Hematopoietic multipotent progenitor cell treated with erythropoietin and hydrocortisone succinate and interleukin-3 and kit ligand, for 4 days (in vitro differentiated cells): ENCODE measurements at regions not wholly inside any gene's neighbourhood (a gene's known extent, or its start where the extent isn't known, plus 50 kb on each side); places are given as distances from the start of the nearest gene placed in this dataset.

Experiments
- DNase-seq: peaks from one replicate; pipeline ENCODE4 v3.0.0-alpha.2; 2015

DNA sequence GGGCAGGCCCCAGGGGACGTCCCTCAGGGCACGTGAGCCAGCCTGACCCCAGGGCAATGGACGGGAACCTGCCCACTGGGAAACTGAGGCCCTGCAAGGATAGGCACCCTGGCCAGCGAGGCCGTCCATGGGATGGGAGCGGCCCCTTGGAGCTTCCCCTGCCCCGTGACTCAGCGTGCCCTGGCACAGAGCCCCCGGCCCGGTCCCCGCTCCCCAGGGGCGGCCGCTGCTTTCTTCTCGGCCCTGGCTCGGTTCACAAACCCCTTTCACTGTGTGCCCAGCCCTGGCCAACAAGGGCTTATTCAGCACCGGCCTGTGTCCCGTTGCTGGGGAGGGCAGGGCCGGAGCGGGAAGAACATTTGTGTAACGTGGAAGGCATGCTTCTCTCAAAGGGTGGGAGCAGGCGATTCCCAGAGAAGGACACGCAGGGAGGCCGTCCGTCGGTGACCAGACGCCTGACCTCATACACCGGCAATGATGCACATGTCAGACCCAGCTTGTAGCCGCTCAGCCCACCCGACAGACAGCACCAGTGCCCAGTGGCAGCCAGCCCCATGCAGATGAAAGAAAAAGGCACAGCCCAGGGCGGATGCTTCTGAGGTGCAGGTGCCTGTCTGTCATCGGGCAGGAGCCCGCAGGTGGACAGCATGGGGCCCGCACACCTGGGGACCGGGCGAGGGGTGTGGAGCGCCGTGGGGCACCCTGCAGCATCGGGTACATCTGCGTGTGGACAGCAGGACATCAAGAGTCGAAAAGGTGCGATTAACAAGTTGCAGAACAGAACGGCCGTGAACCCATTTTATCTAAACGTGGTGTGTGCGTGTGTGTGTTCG, 94.5 kb downstream of the PDGFA start:
- DNase-seq = no peak

DNA sequence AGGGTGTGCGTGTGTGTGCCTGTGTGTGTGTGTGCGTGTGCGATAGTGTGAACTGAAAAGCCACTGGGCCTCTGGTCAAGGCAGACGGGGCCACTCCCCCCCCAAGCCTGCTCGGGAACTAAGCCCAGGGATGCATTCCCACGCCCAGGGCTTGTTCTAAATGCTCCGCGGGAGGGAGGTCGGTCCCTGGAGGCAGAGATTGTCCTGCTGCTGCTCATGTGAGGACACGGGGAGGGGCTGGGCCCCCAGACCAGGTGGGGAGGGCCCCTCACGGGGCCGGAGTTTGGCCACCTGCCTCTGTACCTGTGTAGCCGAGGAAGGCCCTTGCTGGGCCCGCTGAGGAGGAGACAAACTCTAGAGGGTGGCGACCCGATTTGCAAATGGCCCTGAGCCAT, 93.9 kb downstream of the PDGFA start:
- DNase-seq = no peak

DNA sequence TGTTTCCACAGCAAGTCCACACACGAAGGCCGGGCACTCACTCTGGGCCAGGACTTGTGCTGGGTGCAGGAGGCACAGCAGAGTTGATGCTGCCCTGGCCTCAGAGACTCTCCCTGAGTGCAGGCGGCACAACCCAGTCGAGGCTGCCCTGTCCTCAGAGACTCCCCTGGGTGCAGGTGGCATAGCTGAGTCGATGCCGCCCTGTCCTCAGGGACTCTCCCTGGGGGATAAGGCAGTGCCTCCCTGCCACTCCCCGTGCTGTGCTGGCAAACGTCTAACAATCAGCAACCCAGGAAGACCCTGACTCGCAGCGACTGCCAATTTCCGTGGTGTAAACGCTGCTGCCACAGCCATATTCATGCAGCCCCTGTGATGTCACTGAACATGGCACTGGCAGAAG, 93.1 kb downstream of the PDGFA start:
- no peak for DNase-seq

DNA sequence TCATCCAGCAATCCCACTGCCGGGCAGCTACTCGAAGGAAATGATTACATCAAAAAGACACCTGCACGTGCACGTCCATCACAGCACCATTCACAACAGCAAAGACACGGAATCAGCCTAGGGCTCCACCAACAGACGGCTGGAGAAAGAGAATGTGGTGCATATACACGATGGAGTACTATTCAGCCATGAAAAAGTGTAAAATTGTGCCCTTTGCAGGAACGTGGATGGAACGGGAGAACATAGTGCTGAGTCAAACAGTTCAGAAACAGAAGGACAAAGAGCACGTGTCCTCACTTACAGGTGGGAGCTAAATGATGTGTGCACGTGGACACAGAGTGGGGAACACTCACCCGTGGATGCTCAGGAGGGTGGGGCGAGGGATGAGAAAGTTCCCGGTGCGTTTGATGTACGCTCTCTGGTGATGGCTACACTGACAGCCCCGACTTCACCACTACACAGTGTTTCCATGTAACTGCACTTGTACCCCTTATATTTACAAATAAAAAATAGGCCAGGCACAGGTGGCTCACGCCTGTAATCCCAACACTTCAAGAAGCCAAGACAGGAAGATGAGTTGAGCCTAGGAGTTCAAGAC, 92.0 kb downstream of the PDGFA start:
- no peak for DNase-seq

DNA sequence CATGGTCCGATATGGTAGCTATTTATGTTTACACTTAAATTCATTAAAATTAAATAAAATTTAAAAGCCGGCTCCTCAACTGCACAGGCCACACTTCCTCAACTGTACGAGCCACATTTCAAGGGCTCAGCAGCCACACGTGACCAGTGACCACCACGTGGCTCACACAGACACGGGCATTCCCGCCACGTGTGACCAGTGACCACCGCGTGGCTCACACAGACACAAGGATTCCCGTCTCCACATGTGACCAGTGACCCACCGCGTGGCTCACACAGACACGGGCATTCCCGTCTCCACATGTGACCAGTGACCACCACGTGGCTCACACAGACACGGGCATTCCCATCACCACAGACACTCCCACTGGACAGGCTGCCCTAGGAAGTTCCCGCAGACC, 91.3 kb downstream of the PDGFA start:
- no peak for DNase-seq

DNA sequence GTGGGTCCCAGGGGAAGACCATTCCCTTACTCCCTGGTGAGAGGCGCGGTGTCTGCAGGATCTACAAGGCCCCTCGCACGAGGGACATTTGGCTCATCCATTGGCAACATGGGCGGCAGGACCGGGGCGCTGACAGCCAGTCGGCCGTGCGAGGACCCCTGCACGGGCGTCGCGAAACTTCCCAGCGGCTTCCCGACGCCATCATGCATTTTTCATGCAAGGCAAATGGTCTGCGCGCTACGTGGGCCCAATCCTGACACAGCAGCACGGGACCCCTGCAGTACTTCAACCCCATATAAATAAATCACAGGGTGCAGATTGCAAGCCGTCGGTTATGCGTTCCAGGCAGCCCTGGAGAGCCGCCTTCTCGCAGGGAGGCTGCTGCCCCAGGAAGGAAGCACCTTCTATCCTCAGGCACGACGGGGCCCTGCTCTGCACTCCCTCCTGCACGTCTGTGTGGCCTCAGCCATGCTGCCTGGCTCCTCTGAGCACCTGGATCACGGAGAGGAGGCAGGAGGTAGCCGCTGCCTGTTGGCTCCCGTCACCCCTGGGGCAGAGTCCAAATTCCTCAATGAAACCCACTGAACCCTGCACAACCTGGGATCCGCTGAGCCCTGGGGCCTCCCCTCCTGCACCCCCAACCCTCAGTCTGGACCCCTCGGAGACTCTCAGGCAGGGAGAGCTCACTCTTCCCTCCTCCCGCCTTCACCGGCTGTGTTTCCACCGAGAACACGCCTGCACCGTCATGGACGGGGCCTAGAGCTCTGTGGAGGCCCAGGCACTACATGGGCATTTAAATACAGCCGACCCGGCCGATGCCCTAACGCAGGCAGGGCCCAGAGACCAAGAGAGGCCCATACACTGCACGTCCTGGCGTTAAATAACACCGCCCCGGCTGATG, 90.5 kb downstream of the PDGFA start:
- DNase-seq = no peak

DNA sequence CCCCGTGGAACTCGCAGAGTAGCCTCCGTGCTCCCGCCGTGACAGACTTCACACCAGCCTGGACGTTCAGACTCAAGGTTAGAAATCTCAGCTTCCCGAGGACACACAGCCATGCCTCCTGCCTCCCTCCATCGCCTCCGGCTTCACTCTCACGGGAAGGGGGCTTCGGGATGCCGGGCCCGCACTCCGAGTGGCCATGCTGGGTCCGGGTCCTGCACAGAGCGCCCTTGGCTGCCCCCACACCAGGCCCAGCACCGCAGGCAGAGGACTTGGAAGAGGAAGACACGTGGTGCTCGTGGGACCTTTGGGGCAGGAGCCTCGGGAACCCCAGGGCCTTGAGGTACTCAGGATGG, 89.8 kb downstream of the PDGFA start:
- DNase-seq = no peak

DNA sequence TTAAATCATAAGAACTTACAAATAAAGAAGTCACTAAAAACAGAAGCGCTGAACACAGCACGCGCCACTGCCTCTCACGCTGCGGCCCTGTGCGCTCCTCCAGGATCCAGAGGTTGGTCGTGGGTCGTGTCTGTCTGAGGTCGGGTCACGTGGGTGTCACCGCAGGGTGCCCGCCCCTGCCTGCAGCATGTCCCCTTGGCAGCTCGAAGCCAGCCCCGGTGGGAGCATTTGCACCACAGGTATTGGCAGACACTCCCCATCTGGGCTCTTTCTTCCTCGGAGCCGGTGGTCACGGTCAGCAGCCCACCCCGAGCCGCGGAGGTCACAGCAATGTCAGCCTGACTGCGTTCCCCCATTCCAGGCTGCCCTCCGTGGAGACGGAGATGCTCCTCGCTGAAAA, 88.6 kb downstream of the PDGFA start:
- no peak for DNase-seq

DNA sequence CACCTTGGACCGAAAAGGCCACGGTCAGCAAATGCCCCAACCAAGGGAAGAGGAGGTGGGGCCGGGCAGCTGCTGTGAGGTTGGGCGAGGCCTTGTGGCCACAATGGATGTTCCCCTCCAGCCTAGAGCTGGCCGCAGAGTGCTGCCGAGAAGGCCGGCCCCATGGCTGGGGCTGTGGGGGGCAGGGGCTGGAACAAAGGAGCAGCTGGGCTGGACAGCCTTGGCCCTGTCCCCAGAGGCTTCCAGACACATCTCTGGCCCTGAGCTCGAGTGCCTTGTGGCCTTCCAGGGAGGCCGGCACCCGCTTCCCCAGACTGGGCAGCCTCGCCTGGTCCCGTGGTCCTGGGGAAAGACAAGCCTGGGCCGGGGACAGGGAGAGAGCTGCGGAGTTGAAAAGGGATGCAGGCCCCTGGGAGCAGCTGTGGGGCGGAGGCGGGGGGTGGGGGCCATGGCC, 88.0 kb downstream of the PDGFA start:
- no peak for DNase-seq

DNA sequence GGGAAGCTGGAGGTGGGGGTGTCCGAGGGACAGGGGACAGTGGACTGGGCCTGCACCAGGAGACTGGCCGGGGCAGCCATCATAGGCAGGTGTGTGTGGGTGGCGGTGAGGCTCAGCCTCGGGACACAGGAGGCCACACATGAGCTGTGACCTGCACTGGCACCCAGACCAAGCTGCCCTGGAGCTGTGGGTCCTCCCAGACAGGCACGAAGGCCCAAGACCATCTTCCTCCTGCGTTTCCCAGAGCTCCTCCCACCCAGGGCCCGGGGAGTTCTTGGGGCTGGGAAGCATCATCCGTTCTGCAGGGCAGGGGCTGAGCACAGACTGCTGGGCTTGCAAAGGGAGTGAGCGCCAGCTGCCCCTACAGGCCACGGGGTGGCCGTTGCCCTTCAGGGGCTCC, 87.4 kb downstream of the PDGFA start:
- no peak for DNase-seq

DNA sequence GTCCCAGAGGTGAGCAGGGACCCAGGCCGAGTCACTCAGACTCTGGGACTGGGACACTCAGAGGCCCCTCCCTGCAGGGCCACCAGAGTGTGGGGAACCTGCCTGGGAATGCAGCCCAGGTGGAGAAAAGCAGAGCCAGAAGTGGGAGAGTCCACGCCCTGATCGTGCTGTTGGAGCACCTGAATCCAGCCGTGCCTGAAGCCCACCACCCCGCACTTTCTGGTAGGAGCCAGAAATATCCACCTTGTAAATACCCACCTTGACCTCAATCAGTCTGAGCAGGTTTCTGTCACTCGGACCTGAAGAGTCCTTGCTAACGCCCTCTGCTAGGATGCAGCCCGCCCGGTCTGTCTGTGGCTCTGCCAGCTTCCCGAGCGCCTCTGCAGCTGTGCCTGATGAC, 86.7 kb downstream of the PDGFA start:
- no peak for DNase-seq

DNA sequence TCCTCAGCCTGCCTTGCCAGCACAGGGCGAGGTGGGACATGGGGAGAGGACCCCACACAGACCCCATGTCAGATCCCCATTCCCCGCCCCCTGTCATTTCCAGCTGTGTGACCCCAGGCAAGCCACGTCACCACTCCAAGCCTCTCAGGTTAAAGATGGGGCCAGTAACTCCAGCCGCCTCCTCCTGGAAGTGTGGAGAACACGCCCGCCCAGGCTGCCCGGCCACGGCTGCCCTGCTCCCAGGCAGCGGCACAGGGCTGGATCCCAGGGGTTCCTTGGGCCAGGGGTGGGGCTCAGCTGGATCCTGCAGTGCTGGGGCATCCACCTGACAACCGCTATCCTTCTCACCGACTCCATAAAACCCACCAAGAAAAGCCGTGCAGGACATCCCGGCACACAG, 86.1 kb downstream of the PDGFA start:
- no peak for DNase-seq

DNA sequence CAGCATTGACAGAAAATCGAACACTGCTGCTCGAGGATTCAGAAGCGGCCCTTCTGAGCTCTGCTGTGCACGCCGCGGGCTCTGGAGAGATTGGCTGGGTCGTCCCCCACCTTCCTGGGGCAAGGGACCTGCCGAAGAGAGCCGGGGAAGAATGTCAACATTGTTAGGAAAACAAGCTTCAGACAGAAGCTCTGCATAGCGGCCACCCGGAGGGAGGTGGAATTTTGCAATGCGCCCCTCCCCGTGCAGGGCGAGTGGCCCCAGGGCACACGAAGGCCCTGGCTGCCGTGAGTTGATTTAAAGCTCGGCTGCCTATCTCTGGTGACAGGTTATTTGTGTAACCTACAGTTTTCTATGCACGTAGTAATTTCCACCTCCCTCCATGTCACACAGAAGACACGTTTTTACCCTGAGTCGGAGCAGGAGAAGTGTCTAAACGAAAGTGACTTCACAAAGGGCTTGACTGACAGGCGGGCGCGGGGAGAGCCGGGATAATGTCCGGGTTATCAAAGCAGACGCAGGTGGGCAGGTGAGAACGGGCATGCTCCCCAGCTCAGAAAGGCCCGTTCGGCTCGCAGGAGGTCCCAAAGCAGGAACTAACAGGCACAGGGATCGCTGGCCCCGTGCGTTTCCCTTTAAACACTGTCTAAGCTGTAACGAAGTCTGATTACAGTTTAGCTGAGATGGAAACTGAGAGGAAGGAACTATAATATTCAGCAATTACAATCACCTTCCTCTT, 84.6 kb downstream of the PDGFA start:
- no peak for DNase-seq

DNA sequence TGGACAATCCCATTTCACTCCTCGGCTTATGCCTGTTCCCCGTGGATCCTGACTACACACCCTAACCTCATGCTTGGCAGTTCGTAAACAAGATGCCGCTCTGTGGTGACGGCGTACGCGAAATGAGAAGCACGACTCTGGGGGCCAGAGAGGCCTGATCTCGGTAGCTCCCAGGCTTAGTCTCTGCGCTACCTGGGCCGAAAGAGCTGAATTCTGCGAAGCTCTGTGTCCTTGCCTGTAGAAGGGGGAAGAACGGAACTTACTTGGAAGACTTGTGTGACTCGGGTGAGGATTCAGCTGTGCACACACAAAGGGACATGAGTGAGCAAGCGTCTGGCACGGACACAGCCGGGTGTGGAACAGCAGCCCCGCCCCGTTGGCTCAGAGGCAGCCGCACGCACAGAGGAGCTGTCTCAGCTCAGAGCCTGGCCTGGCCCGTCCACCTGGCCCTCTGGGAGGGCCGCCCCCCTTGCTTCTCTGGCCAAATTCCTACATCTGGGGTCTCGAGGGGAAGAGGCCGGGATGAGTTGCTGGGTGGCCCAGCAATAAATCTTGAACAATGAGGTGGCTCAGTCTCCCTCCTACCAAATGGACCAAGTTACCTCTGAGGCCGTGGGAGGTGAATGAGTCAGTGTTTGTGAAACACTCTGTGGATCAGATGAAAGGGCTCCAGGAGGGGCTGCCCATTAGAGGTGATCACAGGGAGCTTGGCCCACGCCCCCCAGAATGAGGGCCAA, 83.8 kb downstream of the PDGFA start:
- no peak for DNase-seq

DNA sequence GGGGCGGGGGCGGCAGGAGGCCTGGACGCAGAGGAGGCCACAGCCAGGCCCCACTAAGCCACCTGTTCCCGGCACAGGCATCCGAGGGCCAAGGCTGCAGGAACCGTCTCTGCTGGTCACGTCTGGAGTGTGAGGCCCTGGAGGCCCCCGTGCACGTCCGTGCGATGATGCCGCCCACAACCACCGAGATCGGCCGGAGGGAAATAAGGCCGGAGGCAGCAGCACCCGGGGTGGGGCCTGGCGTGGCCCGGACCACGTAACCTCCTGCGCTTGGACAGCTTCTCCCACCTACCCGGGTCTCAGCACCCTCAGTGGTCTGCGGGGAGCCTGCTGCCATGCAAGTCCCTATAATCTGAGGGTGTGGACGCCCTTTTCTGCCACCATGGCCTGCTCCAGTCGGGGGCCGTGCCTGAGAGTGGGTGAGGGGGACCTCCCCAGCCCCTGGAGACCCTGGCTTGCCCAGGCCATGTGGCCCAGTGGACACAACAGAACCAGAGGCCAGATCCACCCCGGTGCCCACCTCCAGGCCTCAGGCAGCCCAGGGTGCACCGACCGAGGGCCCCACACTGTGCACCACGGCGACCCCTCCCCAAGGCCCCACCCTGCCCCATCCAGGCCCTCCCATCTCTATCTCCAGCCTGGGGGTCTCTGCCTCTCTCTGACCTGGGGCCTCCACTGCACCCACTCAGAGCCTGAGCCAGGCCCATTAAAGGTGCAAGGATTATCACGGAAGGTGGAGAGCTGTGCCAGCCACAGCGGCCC, 83.1 kb downstream of the PDGFA start:
- no peak for DNase-seq

DNA sequence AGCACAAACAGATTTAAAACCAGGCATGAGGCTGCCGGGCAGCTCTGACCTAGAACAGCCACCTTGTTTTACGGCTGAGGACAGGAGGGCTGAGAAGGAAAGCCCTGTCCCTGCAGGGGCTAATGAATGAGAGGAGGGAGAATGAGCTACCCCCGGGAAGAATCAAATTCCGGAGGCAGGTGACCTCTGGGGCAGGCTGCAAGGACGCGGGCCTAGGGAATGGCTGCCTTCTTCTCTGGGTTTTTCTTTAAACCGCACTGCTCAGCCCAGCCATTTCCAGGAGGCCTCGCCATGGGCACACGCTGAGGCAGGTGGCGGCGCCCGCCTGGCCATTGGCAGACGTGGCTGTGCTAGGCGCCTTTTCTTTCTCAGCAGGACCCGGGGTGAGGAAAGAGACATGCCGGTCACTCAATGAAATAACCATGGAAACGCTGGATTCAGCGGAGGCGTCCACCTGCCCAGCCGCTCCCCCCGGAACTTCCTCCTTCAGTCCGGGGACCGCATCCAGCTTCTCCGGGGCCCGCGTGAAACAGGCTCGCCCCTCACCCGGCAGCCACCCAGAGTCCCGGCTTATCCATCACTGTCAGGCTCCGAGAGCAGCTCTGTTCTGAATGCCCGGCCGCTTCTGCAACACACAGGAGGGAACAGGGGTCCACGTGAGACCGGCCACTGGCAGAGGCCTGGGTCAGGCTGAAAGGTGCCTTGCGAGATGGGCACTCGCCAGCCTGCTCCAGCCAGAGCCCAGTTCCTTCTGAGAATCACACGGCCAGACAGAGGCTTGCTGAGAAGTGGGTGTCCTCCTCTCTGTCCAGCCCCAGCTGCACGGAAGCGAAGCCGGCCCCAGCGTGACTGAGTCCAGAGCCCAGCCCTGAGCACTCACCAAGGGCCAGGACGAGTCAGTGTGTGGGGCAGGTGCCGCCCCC, 82.1 kb downstream of the PDGFA start:
- no peak for DNase-seq

DNA sequence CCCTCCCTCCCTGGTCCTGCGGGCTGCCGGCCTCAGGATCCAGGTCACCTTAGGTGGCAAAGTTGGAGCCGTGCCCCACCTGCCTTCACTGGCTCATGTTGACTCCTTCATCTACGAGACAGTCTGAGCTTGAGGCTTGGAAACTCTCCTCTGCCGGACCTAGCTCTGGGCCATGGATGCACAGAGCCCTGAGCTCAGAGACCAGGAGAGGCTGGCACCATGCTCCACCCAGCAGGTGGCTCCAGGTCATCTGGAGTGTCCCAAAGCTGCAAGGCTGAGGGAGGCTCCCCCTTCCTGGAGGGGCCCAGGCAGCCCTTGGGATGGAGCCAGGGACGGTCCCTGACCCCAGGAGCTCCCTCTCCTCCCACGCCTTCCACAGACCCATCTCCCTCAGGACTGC, 81.3 kb downstream of the PDGFA start:
- DNase-seq = no peak

DNA sequence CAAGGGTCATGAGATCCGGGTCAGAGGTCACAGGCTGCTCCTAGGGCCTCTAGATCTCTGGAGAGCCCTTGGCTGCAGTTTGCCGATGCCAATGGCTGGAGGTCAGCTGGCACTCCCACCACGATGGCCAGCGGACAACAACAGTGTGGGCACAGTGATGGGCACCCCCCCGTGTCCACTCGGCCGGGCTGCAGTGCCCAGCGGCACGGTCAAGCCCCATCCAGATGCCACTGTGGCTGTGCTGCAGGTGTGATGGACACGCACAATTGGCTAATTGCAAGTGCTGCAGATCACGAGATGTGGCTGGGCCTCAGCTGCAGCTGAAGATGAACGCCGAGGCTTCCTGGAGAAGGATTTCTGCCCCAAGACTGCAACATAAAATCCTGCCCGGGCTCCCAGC, 80.7 kb downstream of the PDGFA start:
- no peak for DNase-seq

DNA sequence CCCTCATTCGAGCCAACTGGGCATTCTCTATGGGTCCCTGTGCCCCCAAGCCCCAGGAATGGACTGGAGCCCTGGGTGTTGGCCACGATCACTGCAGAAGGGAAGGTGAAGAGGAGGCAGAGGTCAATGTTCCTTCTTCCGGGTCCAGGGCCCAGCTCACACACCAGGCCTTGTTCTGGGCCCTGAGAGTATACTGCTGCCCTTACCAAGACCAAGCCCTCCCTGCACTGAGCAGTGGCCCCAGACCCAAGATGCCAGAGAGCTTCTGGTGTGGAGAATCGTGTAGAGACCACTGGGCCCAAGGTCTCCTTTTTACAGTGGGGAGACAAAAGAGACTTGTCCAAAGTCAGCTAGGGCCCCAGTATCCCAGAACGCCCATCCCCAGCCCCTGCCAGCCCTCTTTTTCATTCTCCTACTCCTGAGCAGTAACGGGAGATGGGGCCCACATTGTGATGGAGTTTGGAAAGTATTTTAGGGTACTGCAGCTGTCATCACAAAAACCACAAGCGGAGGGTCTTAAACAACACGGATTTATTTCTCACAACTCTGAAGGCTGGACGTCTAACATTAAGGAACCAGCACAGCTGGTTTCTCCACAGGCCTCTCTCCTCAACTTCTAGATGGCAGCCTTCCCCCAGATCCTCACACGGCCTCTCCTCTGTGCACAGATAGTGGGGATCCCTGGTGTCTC, 79.4 kb downstream of the PDGFA start:
- DNase-seq = no peak
